Liver (tissue), 8 donors: ENCODE measurements at regions not wholly inside any gene's neighbourhood (a gene's known extent, or its start where the extent isn't known, plus 50 kb on each side); places are given as distances from the start of the nearest gene placed in this dataset.

Experiments
- DNase-seq: peaks from one replicate; pipeline ENCODE4 v3.0.0-alpha.2; 2017; ENCODE audit warnings: low spot score
- H3K27ac ChIP-seq, 2 donors: one replicate each; pipeline ENCODE4 v1.7.0; 2013; ENCODE audit warnings: inconsistent platforms in 2 of 2, low read length in 2 of 2, control low read depth in 1 of 2, low read depth in 1 of 2, mild to moderate bottlenecking in 1 of 2
- H3K27me3 ChIP-seq, 4 donors: one replicate each; pipeline versions ENCODE4 v1.6.1 to v1.7.0; 2013; ENCODE audit warnings: low read length in 3 of 4, inconsistent platforms in 1 of 4, mild to moderate bottlenecking in 1 of 4, moderate library complexity in 1 of 4; ENCODE audit not compliant: control insufficient read depth in 4 of 4, insufficient read depth in 4 of 4
- H3K36me3 ChIP-seq, 4 donors: one replicate each; pipeline versions ENCODE4 v1.6.1 to v1.7.0; 2013; ENCODE audit warnings: low read length in 3 of 4, mild to moderate bottlenecking in 3 of 4, low read depth in 1 of 4, moderate library complexity in 1 of 4; ENCODE audit not compliant: control insufficient read depth in 4 of 4, insufficient read depth in 3 of 4
- H3K4me1 ChIP-seq, 4 donors: one replicate each; pipeline versions ENCODE4 v1.6.1 to v1.7.0; 2013; ENCODE audit warnings: low read length in 3 of 4, mild to moderate bottlenecking in 3 of 4, moderate library complexity in 1 of 4; ENCODE audit not compliant: control insufficient read depth in 4 of 4, insufficient read depth in 4 of 4
- H3K4me3 ChIP-seq, 3 donors: one replicate each; pipeline versions ENCODE4 v1.6.1 to v1.7.0; 2013; ENCODE audit warnings: low read length in 3 of 3, control low read depth in 1 of 3, low read depth in 1 of 3, mild to moderate bottlenecking in 1 of 3
- H3K9ac ChIP-seq, 2 donors: one replicate each; pipeline ENCODE4 v1.7.0; 2013; ENCODE audit warnings: low read length in 2 of 2, mild to moderate bottlenecking in 2 of 2, moderate library complexity in 2 of 2, control low read depth in 1 of 2, low read depth in 1 of 2
- H3K9me3 ChIP-seq, 4 donors: one replicate each; pipeline versions ENCODE4 v1.6.1 to v1.7.0; 2013; ENCODE audit warnings: low read length in 3 of 4; ENCODE audit not compliant: control insufficient read depth in 4 of 4
- ATF3 ChIP-seq: IDR thresholded peaks from 2 replicates; pipeline ENCODE4 v1.6.1; 2016; ENCODE audit warnings: antibody characterized with exemption
- CTCF ChIP-seq: fragments of 150-350 bp; IDR thresholded peaks from 2 replicates; pipeline ENCODE4 v1.5.1; 2017; ENCODE audit warnings: improper control_type of control experiment, low read depth, low read length; ENCODE audit not compliant: missing input control
- EGR1 ChIP-seq, 2 donors: IDR thresholded peaks; 2 replicates each; pipeline ENCODE4 v1.6.1; 2016 to 2018; ENCODE audit warnings: antibody characterized with exemption in 2 of 2, low read depth in 2 of 2
- FOXA1 ChIP-seq: IDR thresholded peaks from 2 replicates; pipeline ENCODE4 v1.6.1; 2016; ENCODE audit warnings: antibody characterized with exemption
- FOXA2 ChIP-seq: IDR thresholded peaks from 2 replicates; pipeline ENCODE4 v1.6.1; 2016; ENCODE audit warnings: antibody characterized with exemption
- GABPA ChIP-seq, 2 donors: IDR thresholded peaks in 1 of 2; conservative IDR thresholded peaks in 1 of 2; 2 replicates each; pipeline ENCODE4 v1.6.1; 2016; ENCODE audit warnings: antibody characterized with exemption in 2 of 2, mild to moderate bottlenecking in 1 of 2, moderate library complexity in 1 of 2
- HNF4A ChIP-seq, 2 donors: conservative IDR thresholded peaks; 2 replicates each; pipeline ENCODE4 v1.6.1; 2016; ENCODE audit warnings: antibody characterized with exemption in 2 of 2, mild to moderate bottlenecking in 2 of 2
- HNF4G ChIP-seq: IDR thresholded peaks from 2 replicates; pipeline ENCODE4 v1.6.1; 2016; ENCODE audit warnings: antibody characterized with exemption
- JUND ChIP-seq, 2 donors: IDR thresholded peaks; 2 replicates each; pipeline ENCODE4 v1.6.1; 2016; ENCODE audit warnings: antibody characterized with exemption in 2 of 2
- MAX ChIP-seq: IDR thresholded peaks from 2 replicates; pipeline ENCODE4 v1.6.1; 2016; ENCODE audit warnings: antibody characterized with exemption
- NR2F2 ChIP-seq: IDR thresholded peaks from 2 replicates; pipeline ENCODE4 v1.6.1; 2016; ENCODE audit warnings: antibody characterized with exemption
- RAD21 ChIP-seq, 2 donors: IDR thresholded peaks; 2 replicates each; pipeline ENCODE4 v1.6.1; 2016; ENCODE audit warnings: antibody characterized with exemption in 2 of 2, mild to moderate bottlenecking in 2 of 2
- REST ChIP-seq: IDR thresholded peaks from 2 replicates; pipeline ENCODE4 v1.6.1; 2016; ENCODE audit warnings: antibody characterized with exemption, mild to moderate bottlenecking
- RXRA ChIP-seq, 2 donors: IDR thresholded peaks; 2 replicates each; pipeline ENCODE4 v1.6.1; 2017 to 2018; ENCODE audit warnings: antibody characterized with exemption in 2 of 2, mild to moderate bottlenecking in 1 of 2
- SP1 ChIP-seq: IDR thresholded peaks from 2 replicates; pipeline ENCODE4 v1.6.1; 2018; ENCODE audit warnings: antibody characterized with exemption, mild to moderate bottlenecking
- TAF1 ChIP-seq: conservative IDR thresholded peaks from 2 replicates; pipeline ENCODE4 v1.6.1; 2016; ENCODE audit warnings: antibody characterized with exemption, mild to moderate bottlenecking
- YY1 ChIP-seq: IDR thresholded peaks from 2 replicates; pipeline ENCODE4 v1.6.1; 2016; ENCODE audit warnings: antibody characterized with exemption, mild to moderate bottlenecking
- ZBTB33 ChIP-seq: IDR thresholded peaks from 2 replicates; pipeline ENCODE4 v1.6.1; 2016; ENCODE audit warnings: antibody characterized with exemption
- WGBS: extraction: QIAGEN DNeasy Blood & Tissue Kit; methylation state at CpG from one replicate; pipeline ENCODE4 v1.1.7; 2013; 5-methylcytosine and 5-hydroxymethylcytosine counted together
- donor health status: healthy.
- donor health status: healthy.
- donor health status: healthy.
- donor health status: healthy.
- donor health status: healthy.

- H3K27me3 ChIP-seq = peaks cover 0 to 4% (median 1%) of the 10 kb centered on the region in 4 donors
- no peak overlapping the region for H3K9ac ChIP-seq
- H3K9me3 ChIP-seq = no peaks in the 10 kb centered on the region
- no peaks in the 10 kb centered on the region for H3K36me3 ChIP-seq
- WGBS = 72% methylated on average over 2 of the region's 2 CpGs
- no peak for TF ChIP-seq REST
- no peak for TF ChIP-seq ATF3
- no peak for TF ChIP-seq FOXA2
- TF ChIP-seq MAX = no peak
- TF ChIP-seq RAD21 (IDR thresholded peaks at IDR 0.05) = no peak
- TF ChIP-seq HNF4A (conservative IDR thresholded peaks at IDR 0.05) = no peak
- TF ChIP-seq JUND (IDR thresholded peaks at IDR 0.05) = no peak
- TF ChIP-seq HNF4G = no peak
- no peak for TF ChIP-seq RXRA (IDR thresholded peaks at IDR 0.05)
- TF ChIP-seq YY1 = no peak
- no peak for TF ChIP-seq EGR1 (IDR thresholded peaks at IDR 0.05; ENCODE audit: low read depth in 2 of 2)
- TF ChIP-seq ZBTB33 = no peak
- no peak for TF ChIP-seq NR2F2
- TF ChIP-seq GABPA (IDR thresholded peaks at IDR 0.05 in 1 of 2, conservative IDR thresholded peaks at IDR 0.05 in 1 of 2) = no peak
- no peak for TF ChIP-seq SP1
- TF ChIP-seq FOXA1 = no peak
- no peak for TF ChIP-seq TAF1
- DNase-seq = no peak
- no peak overlapping the region for H3K4me3 ChIP-seq
- H3K27ac ChIP-seq = no peak overlapping the region
- H3K4me1 ChIP-seq = no peaks in the 10 kb centered on the region
Observed at GRCh38 chr4:174100910-174101309, 182.6 kb downstream of the FBXO8 start.

- H3K36me3 ChIP-seq = no peaks in the 10 kb centered on the region
- H3K4me3 ChIP-seq = no peak overlapping the region
- H3K9ac ChIP-seq = no peak overlapping the region
- no peak overlapping the region for H3K27ac ChIP-seq
- H3K27me3 ChIP-seq = peaks cover 0 to 4% (median 1%) of the 10 kb centered on the region in 4 donors
- H3K9me3 ChIP-seq = no peaks in the 10 kb centered on the region
- DNase-seq = no peak
- H3K4me1 ChIP-seq = no peaks in the 10 kb centered on the region
- no peak for TF ChIP-seq FOXA1
- TF ChIP-seq REST = no peak
- TF ChIP-seq RAD21 (IDR thresholded peaks at IDR 0.05) = no peak
- TF ChIP-seq NR2F2 = no peak
- TF ChIP-seq YY1 = no peak
- TF ChIP-seq GABPA (IDR thresholded peaks at IDR 0.05 in 1 of 2, conservative IDR thresholded peaks at IDR 0.05 in 1 of 2) = no peak
- no peak for TF ChIP-seq SP1
- TF ChIP-seq ZBTB33 = no peak
- TF ChIP-seq CTCF = no peak
- TF ChIP-seq EGR1 (IDR thresholded peaks at IDR 0.05; ENCODE audit: low read depth in 2 of 2) = no peak
- no peak for TF ChIP-seq HNF4A (conservative IDR thresholded peaks at IDR 0.05)
- TF ChIP-seq FOXA2 = no peak
- TF ChIP-seq HNF4G = no peak
- no peak for TF ChIP-seq RXRA (IDR thresholded peaks at IDR 0.05)
- no peak for TF ChIP-seq JUND (IDR thresholded peaks at IDR 0.05)
- no peak for TF ChIP-seq MAX
Observed at GRCh38 chr4:174099712-174100111, 183.8 kb downstream of the FBXO8 start.
